ENCODE measurements at regions not wholly inside any gene's neighbourhood (a gene's known extent, or its start where the extent isn't known, plus 50 kb on each side); places are given as distances from the start of the nearest gene placed in this dataset.
"Not testable (repeated sequence)": the region's sequence is repeated elsewhere in the genome, so short reads cannot be mapped to it uniquely, and the experiment has no call there.

GRCh38 chr5:89864941-89865340 lies 544.6 kb downstream of the CETN3 start:
- DNase-seq (ENCODE audit: low read depth in 2 of 2, low spot score in 1 of 2) = no peak

- DNase-seq (ENCODE audit: low read depth in 2 of 2, low spot score in 1 of 2) = no peak
Measured at GRCh38 chr5:89857790-89858189, 551.8 kb downstream of the CETN3 start.

- DNase-seq (ENCODE audit: low read depth in 2 of 2, low spot score in 1 of 2) = no peak
Measured at GRCh38 chr5:89855417-89855816, 554.1 kb downstream of the CETN3 start.

- no peak for DNase-seq (ENCODE audit: low read depth in 2 of 2, low spot score in 1 of 2)
Measured at GRCh38 chr5:89851911-89852310, 557.6 kb downstream of the CETN3 start.

GRCh38 chr5:89850513-89850865 lies 559.1 kb downstream of the CETN3 start:
- no peak for DNase-seq (ENCODE audit: low read depth in 2 of 2, low spot score in 1 of 2)

GRCh38 chr5:89849830-89850512 lies 559.6 kb downstream of the CETN3 start:
- DNase-seq (ENCODE audit: low read depth in 2 of 2, low spot score in 1 of 2) = no peak

- DNase-seq (ENCODE audit: low read depth in 2 of 2, low spot score in 1 of 2) = no peak
Measured at GRCh38 chr5:89847743-89848142, 561.8 kb downstream of the CETN3 start.

GRCh38 chr5:89844548-89844947 lies 565.0 kb downstream of the CETN3 start:
- no peak for DNase-seq (ENCODE audit: low read depth in 2 of 2, low spot score in 1 of 2)

GRCh38 chr5:89842531-89842930 lies 567.0 kb downstream of the CETN3 start:
- no peak for DNase-seq (ENCODE audit: low read depth in 2 of 2, low spot score in 1 of 2)

- DNase-seq (ENCODE audit: low read depth in 2 of 2, low spot score in 1 of 2) = no peak
Measured at GRCh38 chr5:89840906-89841305, 568.6 kb downstream of the CETN3 start.

- no peak for DNase-seq (ENCODE audit: low read depth in 2 of 2, low spot score in 1 of 2)
Measured at GRCh38 chr5:89830691-89831090, 578.9 kb downstream of the CETN3 start.

- DNase-seq (ENCODE audit: low read depth in 2 of 2, low spot score in 1 of 2) = no peak
Measured at GRCh38 chr5:89827960-89828359, 581.6 kb downstream of the CETN3 start.

- no peak for DNase-seq (ENCODE audit: low read depth in 2 of 2, low spot score in 1 of 2)
Measured at GRCh38 chr5:89827359-89827758, 582.2 kb downstream of the CETN3 start.

- DNase-seq (ENCODE audit: low read depth in 2 of 2, low spot score in 1 of 2) = no peak
Measured at GRCh38 chr5:89826938-89827337, 582.6 kb downstream of the CETN3 start.

- no peak for DNase-seq (ENCODE audit: low read depth in 2 of 2, low spot score in 1 of 2)
Measured at GRCh38 chr5:89823046-89823445, 586.5 kb downstream of the CETN3 start.

GRCh38 chr5:89817841-89818240 lies 591.7 kb downstream of the CETN3 start:
- no peak for DNase-seq (ENCODE audit: low read depth in 2 of 2, low spot score in 1 of 2)

- DNase-seq (ENCODE audit: low read depth in 2 of 2, low spot score in 1 of 2) = no peak
Measured at GRCh38 chr5:89816038-89816437, 593.5 kb downstream of the CETN3 start.

GRCh38 chr5:89800735-89801134 lies 608.8 kb downstream of the CETN3 start:
- DNase-seq (ENCODE audit: low read depth in 2 of 2, low spot score in 1 of 2) = not testable (repeated sequence)

- not testable (repeated sequence) for DNase-seq (ENCODE audit: low read depth in 2 of 2, low spot score in 1 of 2)
Measured at GRCh38 chr5:89794504-89794903, 615.1 kb downstream of the CETN3 start.

GRCh38 chr5:89779734-89780133 lies 629.8 kb downstream of the CETN3 start:
- DNase-seq (ENCODE audit: low read depth in 2 of 2, low spot score in 1 of 2) = not testable (repeated sequence)

GRCh38 chr5:89777758-89778157 lies 631.8 kb downstream of the CETN3 start:
- no peak for DNase-seq (ENCODE audit: low read depth in 2 of 2, low spot score in 1 of 2)

GRCh38 chr5:89769975-89770374 lies 639.6 kb downstream of the CETN3 start:
- DNase-seq (ENCODE audit: low read depth in 2 of 2, low spot score in 1 of 2) = no peak

GRCh38 chr5:89759802-89760201 lies 649.8 kb downstream of the CETN3 start:
- no peak for DNase-seq (ENCODE audit: low read depth in 2 of 2, low spot score in 1 of 2)

- DNase-seq (ENCODE audit: low read depth in 2 of 2, low spot score in 1 of 2) = no peak
Measured at GRCh38 chr5:89758146-89758545, 651.4 kb downstream of the CETN3 start.

Measured in stimulated activated CD8-positive, alpha-beta memory T cell treated with anti-CD3 and anti-CD28 coated beads, Interleukin-4, amount 100 ng/mL, for 1 hour (primary cell).